ENCODE measurements at regions not wholly inside any gene's neighbourhood (a gene's known extent, or its start where the extent isn't known, plus 50 kb on each side); places are given as distances from the start of the nearest gene placed in this dataset.
"Not testable (repeated sequence)": the region's sequence is repeated elsewhere in the genome, so short reads cannot be mapped to it uniquely, and the experiment has no call there.

- H3K4me3 Mint-ChIP-seq, result no peak overlapping the region
- POLR2A ChIA-PET, result no interaction called here
- H3K27ac Mint-ChIP-seq, result no peak overlapping the region
- ATAC-seq (no peak), DNase-seq (no peak)
- no peaks in the 10 kb centered on the region for H3K4me1 Mint-ChIP-seq (ENCODE audit: low read depth)
- no peaks in the 10 kb centered on the region for H3K27me3 Mint-ChIP-seq (ENCODE audit: low read depth)
- no peaks in the 10 kb centered on the region for H3K36me3 Mint-ChIP-seq (ENCODE audit: low read depth)
- CTCF ChIA-PET, result no interaction called here
- H3K9me3 Mint-ChIP-seq (ENCODE audit: insufficient read depth), result peaks cover 9% of the 10 kb centered on the region
Measured at GRCh38 chr2:123762221-123762620, 262.9 kb upstream of the CNTNAP5 start.

GRCh38 chr2:123768233-123768632, 256.9 kb upstream of the CNTNAP5 start:
- Mint-ChIP-seq H3K36me3 (ENCODE audit: low read depth) (no peaks in the 10 kb centered on the region), H3K27me3 (ENCODE audit: low read depth) (no peaks in the 10 kb centered on the region), H3K27ac (no peak overlapping the region), H3K9me3 (ENCODE audit: insufficient read depth) (peaks cover 5% of the 10 kb centered on the region), H3K4me1 (ENCODE audit: low read depth) (no peaks in the 10 kb centered on the region), H3K4me3 (no peak overlapping the region)
- ATAC-seq (no peak), DNase-seq (no peak)
- ChIA-PET POLR2A (no interaction called here), CTCF (no interaction called here)

GRCh38 chr2:123769001-123769400, 256.1 kb upstream of the CNTNAP5 start:
- Mint-ChIP-seq H3K9me3 (ENCODE audit: insufficient read depth) (peaks cover 5% of the 10 kb centered on the region), H3K27ac (no peak overlapping the region), H3K4me3 (no peak overlapping the region), H3K36me3 (ENCODE audit: low read depth) (no peaks in the 10 kb centered on the region), H3K4me1 (ENCODE audit: low read depth) (no peaks in the 10 kb centered on the region), H3K27me3 (ENCODE audit: low read depth) (no peaks in the 10 kb centered on the region)
- DNase-seq (no peak), ATAC-seq (no peak)
- ChIA-PET CTCF (no interaction called here), POLR2A (no interaction called here)

- no peaks in the 10 kb centered on the region for H3K27me3 Mint-ChIP-seq (ENCODE audit: low read depth)
- H3K9me3 Mint-ChIP-seq (ENCODE audit: insufficient read depth), result peaks cover 5% of the 10 kb centered on the region
- H3K4me3 Mint-ChIP-seq, result no peak overlapping the region
- POLR2A ChIA-PET, result no interaction called here
- H3K27ac Mint-ChIP-seq, result no peak overlapping the region
- no peaks in the 10 kb centered on the region for H3K4me1 Mint-ChIP-seq (ENCODE audit: low read depth)
- CTCF ChIA-PET, result no interaction called here
- ATAC-seq (no peak), DNase-seq (no peak)
- H3K36me3 Mint-ChIP-seq (ENCODE audit: low read depth), result no peaks in the 10 kb centered on the region
Measured at GRCh38 chr2:123770996-123771720, 253.9 kb upstream of the CNTNAP5 start.

GRCh38 chr2:123771928-123772632, 253.0 kb upstream of the CNTNAP5 start:
- ATAC-seq, result no peak
- H3K9me3 Mint-ChIP-seq (ENCODE audit: insufficient read depth), result no peaks in the 10 kb centered on the region
- DNase-seq, result no peak
- H3K4me1 Mint-ChIP-seq (ENCODE audit: low read depth), result no peaks in the 10 kb centered on the region
- no peaks in the 10 kb centered on the region for H3K27me3 Mint-ChIP-seq (ENCODE audit: low read depth)
- CTCF ChIA-PET, result no interaction called here
- no peak overlapping the region for H3K4me3 Mint-ChIP-seq
- POLR2A ChIA-PET, result no interaction called here
- H3K36me3 Mint-ChIP-seq (ENCODE audit: low read depth), result no peaks in the 10 kb centered on the region
- H3K27ac Mint-ChIP-seq, result no peak overlapping the region

- Mint-ChIP-seq H3K4me1 (ENCODE audit: low read depth) (no peaks in the 10 kb centered on the region), H3K9me3 (ENCODE audit: insufficient read depth) (peaks cover 13% of the 10 kb centered on the region), H3K36me3 (ENCODE audit: low read depth) (no peaks in the 10 kb centered on the region), H3K4me3 (no peak overlapping the region), H3K27ac (no peak overlapping the region), H3K27me3 (ENCODE audit: low read depth) (no peaks in the 10 kb centered on the region)
- ATAC-seq (no peak), DNase-seq (no peak)
- ChIA-PET POLR2A (no interaction called here), CTCF (no interaction called here)
Measured at GRCh38 chr2:123777116-123777515, 248.0 kb upstream of the CNTNAP5 start.

- Mint-ChIP-seq H3K36me3 (ENCODE audit: low read depth) (no peaks in the 10 kb centered on the region), H3K27ac (no peak overlapping the region), H3K4me1 (ENCODE audit: low read depth) (no peaks in the 10 kb centered on the region), H3K4me3 (no peak overlapping the region), H3K9me3 (ENCODE audit: insufficient read depth) (peaks cover 15% of the 10 kb centered on the region), H3K27me3 (ENCODE audit: low read depth) (no peaks in the 10 kb centered on the region)
- ChIA-PET CTCF (no interaction called here), POLR2A (no interaction called here)
- ATAC-seq, result no peak
- DNase-seq, result no peak
Measured at GRCh38 chr2:123783164-123783563, 241.9 kb upstream of the CNTNAP5 start.

GRCh38 chr2:123785332-123785731, 239.8 kb upstream of the CNTNAP5 start:
- no peaks in the 10 kb centered on the region for H3K27me3 Mint-ChIP-seq (ENCODE audit: low read depth)
- no peak overlapping the region for H3K4me3 Mint-ChIP-seq
- DNase-seq (no peak), ATAC-seq (no peak)
- H3K27ac Mint-ChIP-seq, result no peak overlapping the region
- no peaks in the 10 kb centered on the region for H3K4me1 Mint-ChIP-seq (ENCODE audit: low read depth)
- no peaks in the 10 kb centered on the region for H3K36me3 Mint-ChIP-seq (ENCODE audit: low read depth)
- POLR2A ChIA-PET, result no interaction called here
- CTCF ChIA-PET, result no interaction called here
- H3K9me3 Mint-ChIP-seq (ENCODE audit: insufficient read depth), result peaks cover 3% of the 10 kb centered on the region

GRCh38 chr2:123791207-123791606, 233.9 kb upstream of the CNTNAP5 start:
- Mint-ChIP-seq H3K36me3 (ENCODE audit: low read depth) (no peaks in the 10 kb centered on the region), H3K27me3 (ENCODE audit: low read depth) (no peaks in the 10 kb centered on the region), H3K9me3 (ENCODE audit: insufficient read depth) (peaks cover 3% of the 10 kb centered on the region), H3K4me3 (no peak overlapping the region), H3K27ac (no peak overlapping the region), H3K4me1 (ENCODE audit: low read depth) (no peaks in the 10 kb centered on the region)
- no peak for DNase-seq
- ChIA-PET CTCF (no interaction called here), POLR2A (no interaction called here)
- ATAC-seq, result no peak

GRCh38 chr2:123791684-123792083, 233.4 kb upstream of the CNTNAP5 start:
- Mint-ChIP-seq H3K4me1 (ENCODE audit: low read depth) (no peaks in the 10 kb centered on the region), H3K27me3 (ENCODE audit: low read depth) (no peaks in the 10 kb centered on the region), H3K9me3 (ENCODE audit: insufficient read depth) (peaks cover 3% of the 10 kb centered on the region), H3K4me3 (no peak overlapping the region), H3K27ac (no peak overlapping the region), H3K36me3 (ENCODE audit: low read depth) (no peaks in the 10 kb centered on the region)
- DNase-seq (no peak), ATAC-seq (no peak)
- CTCF ChIA-PET, result no interaction called here
- POLR2A ChIA-PET, result no interaction called here

- DNase-seq; H3K36me3 Mint-ChIP-seq (ENCODE audit: low read depth); POLR2A ChIA-PET; CTCF ChIA-PET; H3K27me3 Mint-ChIP-seq (ENCODE audit: low read depth); H3K27ac Mint-ChIP-seq; H3K4me3 Mint-ChIP-seq; H3K4me1 Mint-ChIP-seq (ENCODE audit: low read depth); ATAC-seq: not testable (repeated sequence)
- H3K9me3 Mint-ChIP-seq (ENCODE audit: insufficient read depth), result peaks cover 25% of the 10 kb centered on the region
Measured at GRCh38 chr2:123804126-123804525, 221.0 kb upstream of the CNTNAP5 start.

GRCh38 chr2:123805746-123806145, 219.3 kb upstream of the CNTNAP5 start:
- H3K36me3 Mint-ChIP-seq (ENCODE audit: low read depth); H3K4me3 Mint-ChIP-seq; H3K27me3 Mint-ChIP-seq (ENCODE audit: low read depth); DNase-seq; CTCF ChIA-PET; ATAC-seq; H3K27ac Mint-ChIP-seq; H3K4me1 Mint-ChIP-seq (ENCODE audit: low read depth); POLR2A ChIA-PET: not testable (repeated sequence)
- peaks cover 31% of the 10 kb centered on the region for H3K9me3 Mint-ChIP-seq (ENCODE audit: insufficient read depth)

GRCh38 chr2:123808243-123808642, 216.8 kb upstream of the CNTNAP5 start:
- H3K36me3 Mint-ChIP-seq (ENCODE audit: low read depth), result no peaks in the 10 kb centered on the region
- H3K4me3 Mint-ChIP-seq, result no peak overlapping the region
- H3K27me3 Mint-ChIP-seq (ENCODE audit: low read depth), result no peaks in the 10 kb centered on the region
- no peak overlapping the region for H3K27ac Mint-ChIP-seq
- ATAC-seq (no peak), DNase-seq (no peak)
- H3K4me1 Mint-ChIP-seq (ENCODE audit: low read depth), result no peaks in the 10 kb centered on the region
- H3K9me3 Mint-ChIP-seq (ENCODE audit: insufficient read depth), result peaks cover 38% of the 10 kb centered on the region
- POLR2A ChIA-PET, result no interaction called here
- CTCF ChIA-PET, result no interaction called here

All from activated CD8-positive, alpha-beta T cell treated with anti-CD3 and anti-CD28 coated beads, Interleukin-2, amount 10 ng/mL, durations not matched to agents 7 days and 5 days (primary cell).